HepG2 (cell line): ENCODE measurements at regions not wholly inside any gene's neighbourhood (a gene's known extent, or its start where the extent isn't known, plus 50 kb on each side); places are given as distances from the start of the nearest gene placed in this dataset.

Source experiments
- EHMT2 ChIP-seq: fragments of 200-600 bp; sonication (generic); IDR thresholded peaks from 2 replicates; pipeline ENCODE4 v1.7.0; 2017; ENCODE audit warnings: antibody characterized with exemption, low read depth, low read length, borderline replicate concordance
- ESRRA ChIP-seq: sonication (generic); formaldehyde crosslinking; IDR thresholded peaks from 2 replicates; pipeline ENCODE4 v1.5.1; 2020; ENCODE audit warnings: mild to moderate bottlenecking, low read depth, missing genetic modification reagents
- HDAC6 ChIP-seq: fragments of 200-600 bp; sonication (generic); IDR thresholded peaks from 2 replicates; pipeline ENCODE4 v1.7.0; 2017; ENCODE audit warnings: mild to moderate bottlenecking, antibody characterized with exemption, low read length, low read depth
- MAZ ChIP-seq, 2 experiments: sonication (generic) in 1 of 2; formaldehyde crosslinking in 1 of 2; IDR thresholded peaks; 2 replicates each; pipeline versions ENCODE4 v1.5.0 to v1.6.1; 2012 to 2020; ENCODE audit warnings: low read depth in 2 of 2, mild to moderate bottlenecking in 2 of 2, borderline replicate concordance in 1 of 2, improper control_type of control experiment in 1 of 2, low read length in 1 of 2, missing genetic modification reagents in 1 of 2, moderate library complexity in 1 of 2
- THAP7 ChIP-seq: sonication (generic); formaldehyde crosslinking; IDR thresholded peaks from 2 replicates; pipeline ENCODE4 v1.8.1; 2023; ENCODE audit warnings: mild to moderate bottlenecking, missing genetic modification reagents
- ZNF530 ChIP-seq: sonication (generic); formaldehyde crosslinking; IDR thresholded peaks from 2 replicates; pipeline ENCODE4 v1.5.0; 2020; ENCODE audit warnings: low read depth, mild to moderate bottlenecking, missing genetic modification reagents
- ZNF619 ChIP-seq: sonication (generic); formaldehyde crosslinking; IDR thresholded peaks from 2 replicates; pipeline ENCODE4 v1.4.0; 2020; ENCODE audit warnings: mild to moderate bottlenecking, missing genetic modification reagents

- no peak for TF ChIP-seq ZNF530 (CRISPR knock-in tag)
- TF ChIP-seq THAP7 (CRISPR knock-in tag), result no peak
- TF ChIP-seq HDAC6, result no peak
- no peak for TF ChIP-seq MAZ (IDR thresholded peaks at IDR 0.05; ENCODE audit: borderline replicate concordance, low read depth, low read length)
- TF ChIP-seq MAZ (CRISPR knock-in tag; IDR thresholded peaks at IDR 0.05; ENCODE audit: low read depth), result no peak
- no peak for TF ChIP-seq ESRRA (CRISPR knock-in tag)
- no peak for TF ChIP-seq EHMT2
- TF ChIP-seq ZNF619 (CRISPR knock-in tag), result no peak
Observed at GRCh38 chr3:109563149-109563548, 225.8 kb upstream of the DPPA4 start.
